TTC549 (cell line): ENCODE measurements at regions not wholly inside any gene's neighbourhood (a gene's known extent, or its start where the extent isn't known, plus 50 kb on each side); places are given as distances from the start of the nearest gene placed in this dataset.
"Not testable (repeated sequence)": the region's sequence is repeated elsewhere in the genome, so short reads cannot be mapped to it uniquely, and the experiment has no call there.

Experiments used
- FAIRE-seq: peaks from 2 replicates; lab custom pipeline; 2012; peaks lifted over from hg19 to GRCh38; lab: Jason Lieb, UNC

DNA sequence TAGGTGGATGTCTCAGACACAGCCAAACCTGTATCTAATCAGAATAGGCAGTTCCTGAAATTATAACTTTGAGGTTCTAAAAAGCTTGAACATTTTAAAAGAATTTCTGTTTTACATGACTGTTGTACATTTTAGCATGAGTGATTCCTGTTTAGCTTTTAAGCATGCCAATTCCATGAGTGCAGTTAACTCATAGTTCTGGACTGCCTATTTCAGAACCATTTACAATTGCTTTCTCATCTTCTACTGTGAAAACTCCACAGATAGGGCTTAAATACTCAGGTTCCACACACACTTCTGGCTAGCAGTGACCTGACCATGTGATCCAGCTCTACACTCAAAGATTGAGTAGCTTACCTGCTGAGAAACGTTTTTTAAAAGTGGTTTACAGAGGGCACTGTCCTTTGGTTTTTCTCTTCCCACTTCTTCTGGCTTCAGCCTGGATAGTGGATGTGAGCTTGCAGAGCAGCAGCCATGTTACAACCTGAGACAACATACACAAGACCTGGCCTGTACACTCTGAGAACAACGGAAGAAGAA lies 280.8 kb downstream of the ANKRD50 start:
- no peak for FAIRE-seq

DNA sequence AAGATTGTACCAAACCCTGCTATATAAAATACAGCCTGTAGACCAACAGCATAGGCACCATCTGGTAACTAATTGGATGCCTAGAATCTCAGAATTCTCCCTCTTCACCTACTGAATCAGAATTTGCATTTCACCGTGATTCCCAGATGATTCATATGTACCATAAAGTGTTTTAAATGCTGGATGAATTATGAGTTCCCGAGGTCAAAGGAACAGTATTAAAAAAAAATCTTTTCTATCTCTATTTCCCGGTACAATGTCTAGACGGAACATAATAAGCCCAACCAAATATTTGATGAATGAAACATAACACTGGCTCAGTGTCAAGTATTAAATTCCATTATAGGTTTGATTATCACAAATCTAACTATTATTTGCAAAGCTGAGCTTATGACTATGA lies 280.0 kb downstream of the ANKRD50 start:
- no peak for FAIRE-seq

DNA sequence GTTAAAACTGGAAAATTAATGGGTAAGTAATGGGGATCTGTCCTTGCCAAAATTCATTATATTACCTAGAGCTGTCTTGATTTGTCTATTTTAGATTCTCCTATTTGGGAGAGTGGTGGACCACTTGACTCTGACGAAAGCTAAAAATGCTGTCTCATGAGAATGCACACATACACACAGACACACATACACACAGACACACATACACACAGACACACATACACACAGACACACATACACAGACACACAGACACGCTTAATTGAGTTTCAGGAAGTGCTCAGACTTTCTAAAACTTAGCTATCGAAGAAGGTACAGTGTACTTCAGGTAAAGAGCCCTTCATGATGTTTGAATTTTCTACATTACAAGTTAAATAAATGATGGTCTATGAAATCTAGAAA lies 279.5 kb downstream of the ANKRD50 start:
- no peak for FAIRE-seq

GRCh38 chr4:124433500-124433899 lies 279.0 kb downstream of the ANKRD50 start:
- no peak for FAIRE-seq

GRCh38 chr4:124435274-124435950 lies 277.1 kb downstream of the ANKRD50 start:
- FAIRE-seq, result no peak

- no peak for FAIRE-seq
Measured at GRCh38 chr4:124437853-124438495, 274.6 kb downstream of the ANKRD50 start.

DNA sequence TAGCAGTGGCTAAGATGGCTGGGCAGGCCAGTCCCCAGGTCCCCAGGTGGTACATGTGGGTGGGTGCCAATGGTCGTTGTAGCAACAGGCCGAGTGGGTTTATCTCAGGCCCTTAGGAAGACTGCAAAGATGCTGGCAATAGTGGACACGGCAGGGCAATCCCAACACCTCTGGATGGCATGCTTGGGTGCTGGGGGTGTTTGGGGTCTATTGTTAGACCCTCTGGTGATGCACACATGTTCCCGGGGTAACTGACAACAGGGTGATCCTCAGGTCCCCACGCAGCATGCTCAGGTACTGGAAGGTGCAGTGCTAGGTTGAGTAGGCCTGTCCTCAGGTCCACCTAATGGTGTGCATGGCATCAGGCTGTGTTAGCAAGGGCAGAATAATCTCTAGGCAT lies 267.5 kb downstream of the ANKRD50 start:
- no peak for FAIRE-seq

DNA sequence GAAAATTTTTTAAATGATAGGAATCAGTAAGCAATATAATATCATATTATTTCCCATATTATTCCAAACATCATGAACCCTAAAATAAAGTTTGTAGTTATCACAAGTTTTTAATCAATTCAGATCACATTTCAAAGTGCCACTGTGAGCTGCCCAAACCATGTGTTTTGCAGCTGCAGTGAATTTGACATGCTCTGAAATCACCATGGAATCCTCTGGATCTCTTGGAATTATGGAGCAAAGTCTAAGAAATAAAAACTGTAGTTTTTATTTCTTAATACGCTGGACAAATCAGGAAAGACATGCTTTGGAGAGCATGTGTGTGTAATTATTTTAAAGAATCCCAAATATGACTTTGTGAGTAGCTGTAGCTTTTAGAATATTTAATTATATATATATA lies 262.7 kb downstream of the ANKRD50 start:
- no peak for FAIRE-seq

DNA sequence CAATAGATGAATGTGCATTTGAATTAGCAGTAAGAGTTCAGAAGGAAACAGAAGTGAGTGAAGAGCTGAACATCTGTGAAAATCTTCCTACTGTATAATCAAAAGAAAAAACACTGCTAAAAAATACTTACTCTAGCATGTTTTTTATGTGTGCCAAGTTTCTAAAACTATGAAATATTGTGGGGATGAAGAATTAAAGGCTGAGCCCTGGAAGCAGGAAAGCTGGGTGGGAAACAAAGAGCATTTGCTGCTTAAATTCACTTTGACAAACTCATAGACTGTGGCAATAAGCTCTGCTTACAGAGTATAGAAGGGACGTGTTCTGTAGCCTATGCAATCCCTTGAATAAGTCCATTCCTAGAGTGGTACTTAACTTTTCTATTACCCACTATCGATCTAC lies 261.7 kb downstream of the ANKRD50 start:
- no peak for FAIRE-seq

- FAIRE-seq, result no peak
Measured at GRCh38 chr4:124454772-124455270, 257.7 kb downstream of the ANKRD50 start.

GRCh38 chr4:124455671-124456070 lies 256.9 kb downstream of the ANKRD50 start:
- FAIRE-seq, result no peak

DNA sequence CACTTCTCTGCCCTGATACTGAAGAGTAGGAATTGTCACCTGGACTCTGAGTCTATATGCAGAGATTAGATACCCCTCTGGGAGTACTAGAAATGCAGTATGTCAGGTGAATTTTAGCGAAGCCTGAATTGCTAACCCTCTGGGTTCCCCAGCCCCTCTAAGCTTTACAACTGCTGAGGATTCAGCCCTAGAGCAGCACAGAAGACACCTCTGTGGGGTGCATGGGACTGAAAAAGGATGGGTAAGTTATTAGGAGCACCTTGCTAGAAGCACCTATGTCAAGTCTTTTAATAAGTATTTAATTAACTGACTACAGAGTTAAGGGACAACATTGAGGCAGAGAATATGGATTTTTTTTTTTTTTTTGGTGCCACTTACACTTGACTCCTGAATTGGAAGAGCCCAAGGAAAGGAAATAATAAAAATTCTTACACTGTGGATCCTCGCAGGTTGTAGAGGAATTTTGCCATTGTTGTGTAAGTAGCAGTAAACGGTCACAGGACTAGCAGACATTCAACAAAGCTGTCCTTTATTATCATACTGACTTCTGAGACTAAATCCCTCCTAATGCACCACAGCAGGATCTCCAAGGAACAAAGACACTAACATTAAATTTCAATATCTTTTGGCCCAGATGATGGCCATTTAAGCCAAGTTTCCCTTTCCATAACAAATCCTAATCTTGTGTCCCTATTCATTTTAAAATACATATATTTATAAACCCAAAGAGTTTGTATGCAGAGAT lies 253.2 kb downstream of the ANKRD50 start:
- FAIRE-seq, result no peak

DNA sequence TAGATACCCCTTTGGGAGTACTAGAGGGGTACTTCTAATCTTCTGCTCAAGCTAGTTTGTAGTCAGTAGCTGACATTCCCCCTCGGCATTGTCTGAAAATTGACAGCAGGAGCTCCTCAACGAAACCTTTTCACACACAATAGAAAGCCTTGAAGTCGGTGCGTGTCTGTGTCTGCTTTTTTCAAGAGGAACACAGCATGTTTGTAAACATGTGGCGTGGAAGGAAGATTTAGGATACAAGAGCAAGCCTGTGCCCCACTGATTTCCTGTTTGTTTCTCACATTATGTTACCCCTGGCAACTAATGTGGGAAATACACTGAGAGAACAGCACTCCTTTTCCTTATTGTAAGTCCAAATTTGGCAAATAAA lies 252.6 kb downstream of the ANKRD50 start:
- no peak for FAIRE-seq

GRCh38 chr4:124461592-124461991 lies 250.9 kb downstream of the ANKRD50 start:
- not testable (repeated sequence) for FAIRE-seq

- FAIRE-seq, result no peak
Measured at GRCh38 chr4:124462954-124463828, 249.3 kb downstream of the ANKRD50 start.

GRCh38 chr4:124464836-124465235 lies 247.7 kb downstream of the ANKRD50 start:
- no peak for FAIRE-seq

DNA sequence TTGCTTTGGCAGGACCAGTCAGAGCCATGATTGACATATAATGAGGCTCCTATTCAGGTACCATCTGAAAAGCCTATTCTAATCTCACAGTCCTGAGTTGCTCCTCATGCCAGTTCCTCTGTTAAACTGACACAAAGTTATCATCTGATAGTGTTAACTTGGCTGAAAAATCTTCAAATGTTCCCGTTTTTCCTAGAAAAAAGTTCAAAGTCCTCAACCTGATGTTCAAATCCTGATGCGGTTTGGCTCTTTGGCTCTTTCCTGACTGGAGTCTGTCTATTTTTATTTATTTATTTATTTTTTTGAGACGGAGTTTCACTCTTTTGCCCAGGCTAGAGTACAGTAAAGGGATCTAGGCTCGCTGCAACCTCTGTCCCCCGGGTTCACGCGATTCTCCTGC lies 244.2 kb downstream of the ANKRD50 start:
- FAIRE-seq, result no peak

DNA sequence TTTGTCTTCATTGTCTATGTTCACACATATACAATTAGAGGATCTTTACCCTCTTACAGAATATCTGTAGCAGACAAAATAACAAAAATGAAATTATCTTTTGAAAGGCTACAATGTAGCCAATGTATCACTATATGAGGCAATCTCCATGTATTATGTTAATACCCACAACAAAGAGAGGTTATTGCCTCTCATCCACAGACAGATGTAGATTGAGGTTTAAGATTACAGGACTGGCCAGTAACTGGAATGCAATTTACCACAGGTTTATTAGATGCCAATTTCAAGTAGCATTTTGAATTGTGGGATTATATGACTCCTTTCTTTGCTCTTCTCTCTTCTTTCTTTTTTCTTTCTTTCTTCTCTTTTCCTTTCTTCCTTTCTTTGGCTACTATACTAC lies 242.6 kb downstream of the ANKRD50 start:
- FAIRE-seq, result no peak

DNA sequence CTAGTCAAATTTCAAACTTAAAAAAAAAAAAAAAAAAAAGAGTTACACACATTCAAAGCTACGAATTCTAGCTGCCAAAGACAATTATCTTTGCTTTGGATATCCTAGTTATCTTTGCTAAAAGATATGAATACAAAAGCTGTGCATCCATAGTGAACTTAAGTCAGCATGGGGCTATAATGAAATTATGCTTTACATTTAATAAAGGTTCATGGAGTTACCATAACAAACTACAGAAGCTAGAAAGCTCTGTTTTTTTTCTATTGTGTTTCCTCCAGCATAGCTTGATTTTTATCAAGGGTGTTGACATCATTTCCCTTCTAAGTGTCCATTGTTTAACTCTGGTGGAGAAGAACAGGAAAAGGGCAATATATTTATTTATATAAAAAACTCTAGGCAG lies 234.1 kb downstream of the ANKRD50 start:
- no peak for FAIRE-seq

- no peak for FAIRE-seq
Measured at GRCh38 chr4:124480061-124480460, 232.5 kb downstream of the ANKRD50 start.

- no peak for FAIRE-seq
Measured at GRCh38 chr4:124481123-124481522, 231.4 kb downstream of the ANKRD50 start.
